Cardiac fibroblast (primary cell): ENCODE measurements at regions not wholly inside any gene's neighbourhood (a gene's known extent, or its start where the extent isn't known, plus 50 kb on each side); places are given as distances from the start of the nearest gene placed in this dataset.
A peak's percentile ranks its signal among the peaks of the same experiment; 100 is the strongest.

ENCODE experiments used
- DNase-seq, 2 donors: peaks; one replicate each; pipeline versions ENCODE4 v3.0.0 to v3.0.0-alpha.2; 2010; ENCODE audit warnings: low read depth in 2 of 2
- H3K4me3 ChIP-seq, 2 donors: replicated peaks in 1 of 2; 1 replicate in 1 of 2; 2 replicates in 1 of 2; pipeline ENCODE4 v1.5.1; 2011; ENCODE audit warnings: low read depth in 2 of 2, low read length in 2 of 2, mild to moderate bottlenecking in 2 of 2, moderate library complexity in 1 of 2
- CTCF ChIP-seq: IDR thresholded peaks from one replicate; pipeline ENCODE4 v1.5.1; 2011; ENCODE audit warnings: low read depth, mild to moderate bottlenecking, low read length, inconsistent platforms

DNA sequence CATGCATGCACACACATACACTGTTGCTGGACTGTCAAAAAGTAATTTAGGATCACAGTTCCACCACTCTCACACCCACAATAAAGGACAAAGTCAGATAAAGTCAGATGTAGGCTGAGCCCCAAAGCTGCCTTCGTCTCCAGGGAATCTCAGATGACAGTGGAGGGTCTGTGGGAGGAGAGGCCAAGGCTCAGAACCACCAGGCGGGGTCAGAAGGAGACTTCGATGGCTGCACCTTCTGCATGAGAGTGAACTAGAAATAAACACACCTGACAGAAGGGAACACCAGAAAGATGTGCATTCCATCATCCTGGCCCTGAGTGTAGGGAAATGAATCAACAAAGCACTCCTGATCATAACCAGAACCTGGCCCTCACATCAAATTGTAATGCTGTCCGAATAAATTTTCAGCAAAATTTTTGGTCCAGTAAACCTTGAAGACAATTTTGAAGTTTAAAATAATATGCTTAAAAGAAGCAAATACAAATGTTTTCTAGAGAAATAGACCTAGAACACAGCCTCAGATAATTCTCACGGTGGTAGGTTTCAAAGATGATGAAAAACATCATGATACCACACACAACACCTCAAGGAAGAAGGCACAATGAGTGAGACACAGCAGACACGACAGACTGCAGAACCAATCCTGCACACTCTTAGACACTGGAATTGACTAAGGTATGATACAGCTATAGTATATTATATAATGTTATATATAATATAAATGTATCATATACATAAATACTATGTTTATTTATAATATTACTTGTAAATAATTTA lies 269.8 kb upstream of the KLF6 start:
- no peak for DNase-seq
- no peak overlapping the region for H3K4me3 ChIP-seq
- no peak for TF ChIP-seq CTCF

DNA sequence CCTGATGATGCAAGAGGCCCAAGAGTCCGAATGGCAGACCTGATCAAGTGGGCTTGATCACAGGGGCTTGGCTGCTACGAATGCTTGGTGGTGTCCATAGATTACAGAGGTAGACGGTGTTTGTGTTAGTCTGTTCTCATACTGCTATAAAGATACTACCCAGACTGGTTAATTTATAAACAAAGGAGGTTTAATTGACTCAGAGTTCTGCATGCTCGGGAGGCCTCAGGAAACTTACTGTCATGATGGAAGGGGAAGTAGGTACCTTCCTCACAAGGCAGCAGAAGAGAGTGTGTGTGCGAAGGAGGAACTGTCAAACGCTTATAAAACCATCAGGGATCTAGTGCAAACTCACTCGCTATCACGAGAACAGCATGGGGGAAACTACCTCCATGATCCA lies 268.9 kb upstream of the KLF6 start:
- TF ChIP-seq CTCF = no peak
- DNase-seq = no peak
- H3K4me3 ChIP-seq = no peak overlapping the region

DNA sequence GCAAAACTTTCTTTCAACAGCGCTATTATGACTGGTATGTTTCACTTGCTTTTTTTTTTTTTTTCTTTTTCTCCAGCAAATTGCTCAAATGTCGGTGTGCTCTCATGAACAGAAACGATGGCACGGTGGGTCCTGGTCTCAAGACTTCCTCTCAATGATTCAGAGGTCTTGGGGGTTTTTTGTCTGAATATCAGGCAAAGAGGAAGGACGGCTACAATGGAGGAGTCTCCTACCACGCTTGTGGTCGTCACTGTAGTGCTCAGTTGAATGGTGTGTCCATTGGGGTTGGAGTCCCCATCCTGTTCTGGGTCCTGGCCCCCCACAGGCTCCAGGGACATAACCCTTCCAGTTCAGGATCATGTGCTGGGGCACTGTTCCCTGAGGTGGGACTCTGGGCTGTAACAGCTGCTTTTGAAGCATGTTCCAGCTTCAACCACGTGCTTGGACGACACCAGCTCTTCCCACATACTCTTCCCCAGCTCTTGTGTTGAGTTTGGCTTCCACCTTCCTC lies 266.7 kb upstream of the KLF6 start:
- peak overlapping the region in 1 of 2 donors; percentile 41 for H3K4me3 ChIP-seq
- DNase-seq = no peak
- no peak for TF ChIP-seq CTCF

- no peak for TF ChIP-seq CTCF
- H3K4me3 ChIP-seq = peak overlapping the region in 1 of 2 donors; percentile 41
- peak; percentile 78 to 86 for DNase-seq
Observed at GRCh38 chr10:4051011-4051640, 266.1 kb upstream of the KLF6 start.

DNA sequence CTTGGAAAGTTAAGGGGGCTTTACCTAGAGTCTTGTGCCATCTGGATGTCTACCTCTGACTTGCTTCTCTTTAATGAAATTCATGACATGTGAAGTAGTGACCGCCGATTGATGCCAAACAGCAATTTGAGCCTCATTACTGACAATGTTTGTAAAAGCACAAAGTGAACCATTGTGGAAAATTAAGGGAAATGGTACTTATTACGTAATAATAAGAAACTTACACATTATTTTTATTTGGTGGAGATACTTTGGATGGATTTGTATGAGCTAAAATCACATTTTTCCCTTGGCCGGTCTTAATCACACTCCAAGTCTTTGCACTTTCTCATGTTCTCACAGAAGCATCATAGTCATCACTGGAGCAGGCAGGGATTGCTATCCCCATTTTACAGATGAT lies 265.1 kb upstream of the KLF6 start:
- no peak for DNase-seq
- no peak for TF ChIP-seq CTCF
- H3K4me3 ChIP-seq = no peak overlapping the region

GRCh38 chr10:4049348-4049747 lies 264.3 kb upstream of the KLF6 start:
- no peak for DNase-seq
- H3K4me3 ChIP-seq = no peak overlapping the region
- TF ChIP-seq CTCF = no peak
